Kidney tubule cell (primary cell): ENCODE measurements at regions not wholly inside any gene's neighbourhood (a gene's known extent, or its start where the extent isn't known, plus 50 kb on each side); places are given as distances from the start of the nearest gene placed in this dataset.

Experiments
- DNase-seq: peaks from one replicate; pipeline ENCODE4 v3.0.0-alpha.2; 2018; ENCODE audit warnings: low spot score

DNA sequence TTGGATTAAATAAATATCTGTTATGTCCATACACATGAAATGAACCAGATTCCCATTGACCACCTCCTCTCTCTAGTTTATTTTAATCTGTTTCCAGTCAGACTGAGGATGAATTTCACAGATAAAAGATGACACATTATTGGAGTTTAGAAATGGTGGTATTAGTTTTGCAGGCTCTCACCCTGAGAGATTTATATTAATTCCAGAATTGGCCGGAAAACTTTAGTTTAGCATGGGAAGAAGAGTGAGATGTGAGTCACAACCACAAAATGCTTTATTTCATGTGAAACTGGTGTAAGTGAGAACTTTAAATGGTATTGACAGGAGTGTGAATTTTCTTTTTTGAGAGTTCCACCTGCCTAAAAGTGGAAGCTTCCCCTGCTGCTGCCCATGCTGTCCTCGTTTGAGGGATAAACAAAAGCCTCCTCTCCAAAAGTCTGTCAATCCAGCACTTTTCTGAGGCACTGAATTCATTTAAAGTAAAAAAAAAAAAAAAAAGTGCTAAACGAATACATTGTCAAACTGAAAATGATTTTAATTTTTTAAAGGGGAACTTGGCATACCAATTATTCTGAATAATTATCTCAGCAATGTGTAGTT, 65.1 kb upstream of the EPHA3 start:
- no peak for DNase-seq

DNA sequence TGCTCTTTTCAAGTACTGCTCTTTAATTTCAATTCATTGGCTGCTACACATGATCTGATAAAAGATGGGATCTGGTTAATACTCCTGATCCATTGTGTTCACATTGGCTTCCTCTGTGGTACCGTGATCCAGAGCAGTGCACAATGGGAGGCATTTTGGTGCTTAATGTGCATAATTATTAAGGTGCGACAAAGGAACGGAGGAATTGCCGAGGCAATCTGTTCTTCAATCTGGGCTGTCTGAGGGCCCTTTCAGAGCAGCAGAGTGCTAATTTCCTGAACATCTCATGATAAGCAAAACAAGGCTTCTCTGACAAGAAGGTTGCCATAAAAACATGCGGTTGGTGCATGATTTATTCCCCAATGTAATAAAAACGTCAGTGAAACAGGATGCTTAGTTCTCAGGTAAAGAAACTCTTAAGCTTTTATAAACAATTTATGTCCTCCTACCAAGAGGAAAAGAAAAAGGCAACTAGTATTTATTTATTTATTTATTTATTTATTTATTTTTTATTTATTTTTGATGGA, 64.0 kb upstream of the EPHA3 start:
- no peak for DNase-seq

DNA sequence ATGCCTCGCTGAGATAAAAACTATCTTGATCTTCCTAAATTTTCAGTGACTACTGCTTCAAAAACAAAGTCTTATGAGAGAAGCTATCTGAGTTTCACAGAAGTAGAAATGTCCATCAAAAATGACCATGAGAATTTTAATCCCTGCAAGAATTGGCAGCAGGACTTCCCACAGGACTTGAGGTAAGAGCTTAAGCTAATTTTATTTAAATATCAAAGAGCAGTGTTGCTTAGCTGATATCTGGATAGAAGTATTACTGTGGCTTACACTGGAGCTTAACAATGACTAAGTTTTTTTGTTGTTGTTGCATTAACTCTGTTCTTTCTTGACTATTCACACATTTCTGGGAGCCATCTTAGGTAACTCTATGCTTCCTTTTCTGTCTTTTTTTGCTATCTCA, 60.8 kb upstream of the EPHA3 start:
- no peak for DNase-seq

DNA sequence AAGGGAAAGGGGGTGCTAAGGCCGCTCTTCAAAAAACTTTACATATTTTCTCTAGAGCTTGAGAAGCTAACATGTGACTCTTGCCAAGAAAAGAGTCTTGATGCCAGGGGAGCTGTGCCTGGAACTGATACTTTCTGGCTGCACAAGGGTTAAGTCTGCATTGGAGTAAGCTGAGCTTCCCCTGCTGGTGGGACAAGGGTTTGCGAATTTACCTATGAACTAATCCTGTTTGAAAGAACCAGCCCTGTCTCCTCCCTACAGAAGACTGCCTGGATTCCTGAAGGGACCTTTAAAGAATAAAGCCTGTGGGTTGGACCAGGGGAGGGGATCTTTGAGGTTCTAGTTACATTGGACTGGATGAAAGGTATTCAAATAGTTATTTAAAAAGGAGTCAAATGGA, 58.3 kb upstream of the EPHA3 start:
- no peak for DNase-seq

DNA sequence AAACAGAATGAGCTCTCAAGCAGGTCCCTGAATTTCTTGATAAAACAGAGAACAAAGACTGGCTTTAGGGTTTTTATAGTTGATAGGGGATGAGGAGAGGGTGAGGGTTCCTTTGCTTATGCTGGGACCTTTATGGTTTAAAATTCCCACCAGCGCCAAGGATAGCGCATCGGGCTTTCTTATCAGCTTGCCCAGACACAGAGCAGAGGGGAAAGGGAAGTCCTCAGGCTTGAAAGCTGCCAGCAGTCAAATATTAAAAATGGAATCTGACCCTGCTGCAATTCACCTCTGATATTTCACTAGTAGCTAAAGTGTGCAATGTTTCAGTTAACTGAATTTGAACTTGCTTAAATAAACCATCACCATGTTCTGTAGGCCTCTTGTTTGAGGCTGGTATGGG, 55.0 kb upstream of the EPHA3 start:
- no peak for DNase-seq

DNA sequence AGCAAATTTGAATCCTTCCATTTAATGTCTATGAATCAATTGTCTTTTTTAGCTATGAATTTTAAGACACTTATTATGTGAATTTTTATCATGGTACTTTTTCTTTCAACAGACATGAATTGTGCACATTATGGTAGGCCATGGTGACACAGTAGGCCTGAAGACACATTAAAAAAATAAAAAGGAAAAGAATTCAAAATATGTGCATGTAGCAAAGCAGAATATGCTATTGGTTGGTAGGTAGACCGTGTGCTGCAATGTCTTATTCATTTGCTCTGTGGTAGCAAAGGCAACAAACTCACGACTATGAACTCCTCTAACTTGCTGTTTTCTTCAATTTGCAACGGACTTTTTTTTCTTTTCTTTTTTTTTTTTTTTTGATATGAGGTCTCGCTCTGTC, 50.0 kb upstream of the EPHA3 start:
- DNase-seq = no peak
